ENCODE measurements at regions not wholly inside any gene's neighbourhood (a gene's known extent, or its start where the extent isn't known, plus 50 kb on each side); places are given as distances from the start of the nearest gene placed in this dataset.

- no peak for FAIRE-seq
- CTCF ChIA-PET (ENCODE audit: partially characterized antibody), result no interaction called here
- no peak for TF ChIP-seq RFX5 (IDR thresholded peaks at IDR 0.05; ENCODE audit: borderline replicate concordance, low read depth, low read length)
- TF ChIP-seq SUZ12 (IDR thresholded peaks at IDR 0.05; ENCODE audit: low read length), result no peak
- TF ChIP-seq RNF2 (IDR thresholded peaks at IDR 0.05; ENCODE audit: borderline replicate concordance, low read depth, low read length, missing control alignments, poor library complexity, severe bottlenecking), result no peak
- no peak for TF ChIP-seq TCF12 (IDR thresholded peaks at IDR 0.05; ENCODE audit: low read depth, low read length)
- no peak for TF ChIP-seq NANOG (IDR thresholded peaks at IDR 0.05; ENCODE audit: insufficient read depth, low read depth, low read length, poor library complexity, severe bottlenecking)
- TF ChIP-seq RBBP5 (IDR thresholded peaks at IDR 0.05; ENCODE audit: borderline replicate concordance, low read depth, low read length), result no peak
- no peak for TF ChIP-seq SAP30 (IDR thresholded peaks at IDR 0.05; ENCODE audit: insufficient read depth, insufficient replicate concordance, low read length)
- TF ChIP-seq ATF3 (IDR thresholded peaks at IDR 0.05; ENCODE audit: insufficient read depth, low read depth, low read length), result no peak
- no peak for TF ChIP-seq FOSL1 (IDR thresholded peaks at IDR 0.05; ENCODE audit: insufficient read depth, low read depth, low read length)
- no peak for TF ChIP-seq CREB1 (IDR thresholded peaks at IDR 0.05)
- no peak for TF ChIP-seq PHF8 (conservative IDR thresholded peaks at IDR 0.05; ENCODE audit: low read depth, low read length)
- TF ChIP-seq SIRT6 (IDR thresholded peaks at IDR 0.05; ENCODE audit: low read length), result no peak
- no peak for TF ChIP-seq BCL11A (IDR thresholded peaks at IDR 0.05; ENCODE audit: low read depth in 2 of 2, low read length in 2 of 2)
- TF ChIP-seq SP4 (IDR thresholded peaks at IDR 0.05; ENCODE audit: low read length), result no peak
- TF ChIP-seq ASH2L (IDR thresholded peaks at IDR 0.05; ENCODE audit: low read length), result no peak
Measured at GRCh38 chr10:111458256-111458655, 381.4 kb downstream of the ADRA2A start.

More at GRCh38 chr10:111458256-111458655, 381.4 kb downstream of the ADRA2A start:
- no peak overlapping the region for H3K14ac ChIP-seq (ENCODE audit: insufficient read length)
- H3K4ac ChIP-seq (replicated peaks; ENCODE audit: insufficient read length, low read depth, low read length), result no peak overlapping the region
- no peaks in the 10 kb centered on the region; a peak in 1 of 7 replicates for H3K27me3 ChIP-seq (replicated peaks in 1 of 4; ENCODE audit: control insufficient read depth in 3 of 4, extremely low read depth in 1 of 4, insufficient read depth in 3 of 4, low read length in 3 of 4)
- no peak overlapping the region for H2AK5ac ChIP-seq (ENCODE audit: low read depth, low read length)
- no peak overlapping the region for H2BK12ac ChIP-seq (ENCODE audit: low read depth, low read length)
- no peak overlapping the region for H3K23ac ChIP-seq (ENCODE audit: insufficient read length)
- H3K18ac ChIP-seq (ENCODE audit: extremely low read depth, low read length), result no peak overlapping the region
- no peaks in the 10 kb centered on the region for H3K79me2 ChIP-seq (ENCODE audit: control insufficient read depth in 1 of 2, insufficient read depth in 2 of 2, low read length in 2 of 2)
- no peak overlapping the region for H2BK15ac ChIP-seq (ENCODE audit: low read length)
- no peak overlapping the region for H4K8ac ChIP-seq (ENCODE audit: extremely low read depth, insufficient read depth, low read length)
- H2BK5ac ChIP-seq (ENCODE audit: low read depth, low read length), result no peak overlapping the region
- H4K5ac ChIP-seq (ENCODE audit: insufficient read length, low read depth, low read length), result no peak overlapping the region
- 50% methylated on average over 1 of the region's 1 CpG; no CpG with 5 or more reads in 1 of the 2 experiments for WGBS, 2 experiments (ENCODE audit: extremely low coverage in 1 of 2, insufficient coverage in 1 of 2, insufficient read length in 1 of 2, insufficient replicate concordance in 2 of 2, low coverage in 1 of 2, low lambda C conversion rate in 2 of 2, missing lambda C conversion rate in 1 of 2)
- H2AFZ ChIP-seq (ENCODE audit: low read length), result no peak overlapping the region
- H3K9me3 ChIP-seq (ENCODE audit: insufficient read depth in 2 of 2, low read depth in 1 of 2, low read length in 1 of 2), result peaks cover 8 to 11% of the 10 kb centered on the region in 2 experiments; a peak in 2 of 4 replicates
- no peak for DNase-seq (ENCODE audit: low read depth in 1 of 2, low spot score in 2 of 2)
- no peak overlapping the region for H3K9ac ChIP-seq (replicated peaks in 1 of 4; ENCODE audit: extremely low read depth in 1 of 4, low read depth in 3 of 4, low read length in 3 of 4)
- no peak overlapping the region for H3K27ac ChIP-seq (ENCODE audit: low read depth, low read length)
- H4K91ac ChIP-seq (replicated peaks; ENCODE audit: insufficient read length, low read length), result no peak overlapping the region
- H3K79me1 ChIP-seq (ENCODE audit: low read depth, low read length), result no peaks in the 10 kb centered on the region
- H2BK20ac ChIP-seq (ENCODE audit: low read length), result no peak overlapping the region
- no peak overlapping the region for H3K4me3 ChIP-seq (ENCODE audit: extremely low read depth in 1 of 4, insufficient read depth in 2 of 4, low read depth in 3 of 4, low read length in 4 of 4)
- no peaks in the 10 kb centered on the region for H3K4me1 ChIP-seq (replicated peaks in 1 of 4; ENCODE audit: control insufficient read depth in 3 of 4, insufficient read depth in 4 of 4, low read length in 3 of 4)
- no peak overlapping the region for H3K4me2 ChIP-seq (ENCODE audit: insufficient read depth in 1 of 2, low read depth in 2 of 2, low read length in 2 of 2)
- H3K56ac ChIP-seq (replicated peaks; ENCODE audit: insufficient read length, low read depth, low read length), result no peak overlapping the region
- no peak overlapping the region for H2BK120ac ChIP-seq (replicated peaks; ENCODE audit: low read depth, low read length)
- POLR2A ChIA-PET (ENCODE audit: partially characterized antibody), result no interaction called here
- H3K23me2 ChIP-seq (ENCODE audit: low read depth, low read length), result no peaks in the 10 kb centered on the region; the same call in 1 of the 2 replicates
- no peaks in the 10 kb centered on the region for H4K20me1 ChIP-seq (replicated peaks in 1 of 2; ENCODE audit: control insufficient read depth in 1 of 2, insufficient read depth in 2 of 2, low read length in 2 of 2)
- H3K36me3 ChIP-seq (ENCODE audit: control insufficient read depth in 2 of 4, insufficient read depth in 4 of 4, low read length in 3 of 4), result no peaks in the 10 kb centered on the region

Measured in H1 (cell line).